ENCODE measurements at regions not wholly inside any gene's neighbourhood (a gene's known extent, or its start where the extent isn't known, plus 50 kb on each side); places are given as distances from the start of the nearest gene placed in this dataset.
A peak's percentile ranks its signal among the peaks of the same experiment; 100 is the strongest.

DNA sequence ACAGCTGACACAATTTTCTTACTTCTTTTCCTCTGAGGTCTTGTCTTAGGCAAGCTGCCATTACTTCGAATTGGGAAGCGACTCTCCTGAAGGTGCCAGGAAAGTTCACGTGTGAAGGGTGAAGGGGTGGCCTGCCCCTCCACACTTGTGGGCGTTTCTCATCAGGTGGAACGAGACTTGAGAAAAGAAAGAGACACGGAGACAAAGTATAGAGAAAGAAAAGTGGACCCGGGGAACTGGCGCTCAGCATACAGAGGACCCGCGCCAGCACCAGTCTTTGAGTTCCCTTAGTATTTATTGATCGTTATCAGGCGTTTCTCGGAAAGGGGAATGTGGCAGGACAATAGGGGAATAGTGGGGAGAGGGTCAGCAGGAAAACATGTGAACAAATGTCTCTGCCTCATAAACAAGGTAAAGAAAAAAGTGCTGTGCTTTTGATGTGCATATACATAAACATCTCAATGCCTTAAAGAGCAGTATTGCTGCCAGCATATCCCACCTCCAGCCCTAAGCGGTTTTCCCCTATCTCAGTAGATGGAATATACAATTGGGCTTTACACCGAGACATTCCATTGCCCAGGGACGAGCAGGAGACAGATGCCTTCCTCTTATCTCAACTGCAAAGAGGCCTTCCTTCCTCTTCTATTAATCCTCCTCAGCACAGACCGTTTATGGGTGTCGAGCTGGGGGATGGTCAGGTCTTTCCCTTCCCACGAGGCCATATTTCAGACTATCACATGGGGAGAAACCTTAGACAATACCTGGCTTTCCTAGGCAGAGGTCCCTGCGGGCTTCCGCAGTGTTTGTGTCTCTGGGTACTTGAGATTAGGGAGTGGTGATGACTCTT lies 367.0 kb upstream of the SGCG start (continued):
- TF ChIP-seq GATA2 (CRISPR knock-in tag; IDR thresholded peaks at IDR 0.05) (peak; percentile 42; the same call in 1 of the 2 replicates), MGA (IDR thresholded peaks at IDR 0.05) (0 out of 2 replicates have a peak, but pooled peaks have one; percentile 1), EP300 (IDR thresholded peaks at IDR 0.05; ENCODE audit: low read length) (peak; percentile 49; the same call in 1 of the 2 replicates), MAX (CRISPR knock-in tag; IDR thresholded peaks at IDR 0.05) (peak; percentile 59; the same call in 1 of the 2 replicates), CTBP1 (IDR thresholded peaks at IDR 0.05; ENCODE audit: borderline replicate concordance) (peak; percentile 53; the same call in 1 of the 2 replicates), SOX6 (IDR thresholded peaks at IDR 0.05) (peak; percentile 37; the same call in 1 of the 2 replicates), ARID1B (IDR thresholded peaks at IDR 0.05) (peak; percentile 42; the same call in 1 of the 2 replicates), BHLHE40 (IDR thresholded peaks at IDR 0.05; ENCODE audit: low read length) (0 out of 2 replicates have a peak, but pooled peaks have one; percentile 22)
- TF ChIP-seq, protein P1, sequence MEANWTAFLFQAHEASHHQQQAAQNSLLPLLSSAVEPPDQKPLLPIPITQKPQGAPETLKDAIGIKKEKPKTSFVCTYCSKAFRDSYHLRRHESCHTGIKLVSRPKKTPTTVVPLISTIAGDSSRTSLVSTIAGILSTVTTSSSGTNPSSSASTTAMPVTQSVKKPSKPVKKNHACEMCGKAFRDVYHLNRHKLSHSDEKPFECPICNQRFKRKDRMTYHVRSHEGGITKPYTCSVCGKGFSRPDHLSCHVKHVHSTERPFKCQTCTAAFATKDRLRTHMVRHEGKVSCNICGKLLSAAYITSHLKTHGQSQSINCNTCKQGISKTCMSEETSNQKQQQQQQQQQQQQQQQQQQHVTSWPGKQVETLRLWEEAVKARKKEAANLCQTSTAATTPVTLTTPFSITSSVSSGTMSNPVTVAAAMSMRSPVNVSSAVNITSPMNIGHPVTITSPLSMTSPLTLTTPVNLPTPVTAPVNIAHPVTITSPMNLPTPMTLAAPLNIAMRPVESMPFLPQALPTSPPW (CRISPR knock-in tag; IDR thresholded peaks at IDR 0.05) = peak; percentile 20; the same call in 1 of the 2 replicates
- TF ChIP-seq, protein P2, sequence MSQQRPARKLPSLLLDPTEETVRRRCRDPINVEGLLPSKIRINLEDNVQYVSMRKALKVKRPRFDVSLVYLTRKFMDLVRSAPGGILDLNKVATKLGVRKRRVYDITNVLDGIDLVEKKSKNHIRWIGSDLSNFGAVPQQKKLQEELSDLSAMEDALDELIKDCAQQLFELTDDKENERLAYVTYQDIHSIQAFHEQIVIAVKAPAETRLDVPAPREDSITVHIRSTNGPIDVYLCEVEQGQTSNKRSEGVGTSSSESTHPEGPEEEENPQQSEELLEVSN (IDR thresholded peaks at IDR 0.05; ENCODE audit: borderline replicate concordance in 1 of 2, extremely low read depth in 1 of 2, insufficient read depth in 1 of 2, insufficient read length in 1 of 2, low read depth in 1 of 2, low read length in 1 of 2, poor library complexity in 1 of 2, severe bottlenecking in 1 of 2) = peak in 1 of 2 experiments; percentile 29
